ENCODE measurements at regions not wholly inside any gene's neighbourhood (a gene's known extent, or its start where the extent isn't known, plus 50 kb on each side); places are given as distances from the start of the nearest gene placed in this dataset.

DNA sequence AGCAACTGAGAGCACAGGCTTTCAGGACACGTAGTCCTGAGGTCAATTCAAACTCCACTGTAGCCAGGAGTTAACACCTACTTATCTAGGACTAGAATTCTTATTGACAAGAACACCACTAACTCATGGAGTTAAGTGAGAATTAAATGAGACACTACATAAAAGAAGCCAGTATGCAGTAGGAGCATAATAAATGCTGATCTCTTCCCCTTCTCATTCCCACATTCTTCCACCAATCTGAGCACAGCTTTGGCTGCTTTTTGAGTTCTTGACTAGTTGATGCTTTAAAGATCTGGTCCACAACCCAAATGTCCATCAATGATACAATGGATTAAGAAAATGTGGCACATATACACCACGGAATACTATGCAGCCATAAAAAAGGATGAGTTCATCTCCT, 55.2 kb downstream of the TTC32 start:
- H3K4me3 ChIP-seq (ENCODE audit: low read depth, low read length): no peak overlapping the region
- H3K27ac ChIP-seq (ENCODE audit: low read depth, low read length): no peak overlapping the region
- H3K27me3 ChIP-seq (ENCODE audit: control insufficient read depth, insufficient read depth, low read length): peaks cover 3% of the 10 kb centered on the region
- DNase-seq (ENCODE audit: low read depth, low spot score): no peak
- POLR2A ChIA-PET: no interaction called here
- CTCF ChIA-PET: no interaction called here
- H3K9me3 ChIP-seq (ENCODE audit: control insufficient read depth, insufficient read depth, low read length): no peaks in the 10 kb centered on the region
- TF ChIP-seq, protein P1, sequence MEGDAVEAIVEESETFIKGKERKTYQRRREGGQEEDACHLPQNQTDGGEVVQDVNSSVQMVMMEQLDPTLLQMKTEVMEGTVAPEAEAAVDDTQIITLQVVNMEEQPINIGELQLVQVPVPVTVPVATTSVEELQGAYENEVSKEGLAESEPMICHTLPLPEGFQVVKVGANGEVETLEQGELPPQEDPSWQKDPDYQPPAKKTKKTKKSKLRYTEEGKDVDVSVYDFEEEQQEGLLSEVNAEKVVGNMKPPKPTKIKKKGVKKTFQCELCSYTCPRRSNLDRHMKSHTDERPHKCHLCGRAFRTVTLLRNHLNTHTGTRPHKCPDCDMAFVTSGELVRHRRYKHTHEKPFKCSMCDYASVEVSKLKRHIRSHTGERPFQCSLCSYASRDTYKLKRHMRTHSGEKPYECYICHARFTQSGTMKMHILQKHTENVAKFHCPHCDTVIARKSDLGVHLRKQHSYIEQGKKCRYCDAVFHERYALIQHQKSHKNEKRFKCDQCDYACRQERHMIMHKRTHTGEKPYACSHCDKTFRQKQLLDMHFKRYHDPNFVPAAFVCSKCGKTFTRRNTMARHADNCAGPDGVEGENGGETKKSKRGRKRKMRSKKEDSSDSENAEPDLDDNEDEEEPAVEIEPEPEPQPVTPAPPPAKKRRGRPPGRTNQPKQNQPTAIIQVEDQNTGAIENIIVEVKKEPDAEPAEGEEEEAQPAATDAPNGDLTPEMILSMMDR (IDR thresholded peaks at IDR 0.05; ENCODE audit: low read depth, low read length): no peak

DNA sequence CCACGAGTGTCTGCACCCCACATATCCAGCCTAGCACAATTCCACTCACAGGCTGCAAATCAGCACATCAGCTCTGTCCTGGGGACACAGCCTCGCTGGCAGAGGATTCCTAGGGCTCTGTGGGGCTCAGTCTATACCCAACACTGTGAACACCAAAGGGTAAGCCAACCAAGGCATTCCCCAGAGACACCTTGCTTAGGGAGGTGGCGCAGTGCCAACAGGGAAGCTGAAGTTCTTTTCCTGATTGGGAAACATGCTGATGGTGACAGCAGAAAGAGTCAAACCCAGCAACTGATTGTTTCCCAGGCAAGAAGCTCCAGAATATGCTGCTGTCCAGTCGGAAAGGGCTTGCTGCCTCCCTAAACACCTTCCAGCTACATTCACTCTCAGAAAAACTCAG, 55.8 kb downstream of the TTC32 start:
- Histone ChIP-seq H3K9me3 (ENCODE audit: control insufficient read depth, insufficient read depth, low read length) (no peaks in the 10 kb centered on the region), H3K27me3 (ENCODE audit: control insufficient read depth, insufficient read depth, low read length) (peaks cover 3% of the 10 kb centered on the region), H3K27ac (ENCODE audit: low read depth, low read length) (no peak overlapping the region), H3K4me3 (ENCODE audit: low read depth, low read length) (no peak overlapping the region)
- no peak for DNase-seq (ENCODE audit: low read depth, low spot score)
- POLR2A ChIA-PET: interaction anchor here (0.6 kb wide), 1 partner anchor 71 kb away, joined by 3 read pairs; no protein-coding TSS in a partner anchor
- TF ChIP-seq, protein P1 (IDR thresholded peaks at IDR 0.05; ENCODE audit: low read depth, low read length): no peak
- CTCF ChIA-PET: no interaction called here

DNA sequence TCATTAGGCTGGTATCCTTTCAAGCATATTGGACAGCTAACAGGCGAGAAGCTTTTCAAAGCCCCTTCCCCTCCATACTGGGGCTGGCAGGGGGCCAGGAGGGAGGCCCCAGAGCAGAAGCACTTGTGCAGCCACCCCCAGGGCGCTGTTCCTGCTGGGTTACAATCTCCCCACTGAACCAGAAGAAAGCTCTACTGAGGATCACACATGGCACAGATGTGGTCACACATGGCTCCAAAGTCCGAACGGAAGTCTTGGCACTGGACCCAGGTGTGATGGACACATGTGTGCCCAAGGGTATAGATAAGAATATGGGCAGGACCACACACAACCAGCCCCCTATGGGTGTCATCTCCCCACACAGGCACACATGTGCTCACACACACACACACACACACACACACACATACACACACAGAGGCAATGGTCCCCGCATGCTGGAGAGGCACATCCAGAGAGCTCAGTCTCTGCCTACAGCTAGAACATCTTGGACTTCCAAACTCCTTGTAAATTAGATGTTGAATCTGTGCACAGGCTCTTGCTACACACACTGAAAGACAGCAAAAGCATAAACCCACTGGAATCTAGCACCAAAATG, 56.4 kb downstream of the TTC32 start:
- Histone ChIP-seq H3K9me3 (ENCODE audit: control insufficient read depth, insufficient read depth, low read length) (no peaks in the 10 kb centered on the region), H3K27ac (ENCODE audit: low read depth, low read length) (no peak overlapping the region), H3K27me3 (ENCODE audit: control insufficient read depth, insufficient read depth, low read length) (peaks cover 4% of the 10 kb centered on the region), H3K4me3 (ENCODE audit: low read depth, low read length) (no peak overlapping the region)
- ChIA-PET CTCF (no interaction called here), POLR2A (interaction anchor here (0.5 to 0.6 kb wide), 2 partner anchors 71 to 797 kb away, joined by 3 read pairs; no protein-coding TSS in a partner anchor)
- no peak for DNase-seq (ENCODE audit: low read depth, low spot score)
- TF ChIP-seq, protein P1 (IDR thresholded peaks at IDR 0.05; ENCODE audit: low read depth, low read length): no peak

DNA sequence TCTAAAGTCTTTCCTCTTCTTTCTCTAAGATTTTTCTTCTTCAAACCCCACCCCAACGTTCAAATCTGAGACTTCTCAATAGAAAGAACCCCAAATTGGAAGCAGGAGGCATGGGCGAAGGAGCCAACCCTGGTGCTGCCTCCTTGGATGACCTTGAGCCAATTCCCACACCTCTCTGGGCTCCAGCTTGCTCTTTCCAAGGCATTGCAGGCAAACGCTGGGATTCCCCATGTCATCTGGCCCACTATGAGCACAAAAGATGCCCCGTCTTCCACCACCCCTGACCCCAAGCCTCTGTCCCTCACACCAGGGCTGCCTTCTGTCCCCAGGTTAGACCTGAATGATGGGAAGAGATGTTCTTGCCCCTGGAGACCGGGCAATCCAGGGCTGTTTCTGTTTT, 57.0 kb downstream of the TTC32 start:
- POLR2A ChIA-PET: no interaction called here
- CTCF ChIA-PET: no interaction called here
- H3K9me3 ChIP-seq (ENCODE audit: control insufficient read depth, insufficient read depth, low read length): no peaks in the 10 kb centered on the region
- peaks cover 4% of the 10 kb centered on the region for H3K27me3 ChIP-seq (ENCODE audit: control insufficient read depth, insufficient read depth, low read length)
- no peak for DNase-seq (ENCODE audit: low read depth, low spot score)
- no peak overlapping the region for H3K27ac ChIP-seq (ENCODE audit: low read depth, low read length)
- TF ChIP-seq, protein P1 (IDR thresholded peaks at IDR 0.05; ENCODE audit: low read depth, low read length): no peak
- H3K4me3 ChIP-seq (ENCODE audit: low read depth, low read length): no peak overlapping the region

DNA sequence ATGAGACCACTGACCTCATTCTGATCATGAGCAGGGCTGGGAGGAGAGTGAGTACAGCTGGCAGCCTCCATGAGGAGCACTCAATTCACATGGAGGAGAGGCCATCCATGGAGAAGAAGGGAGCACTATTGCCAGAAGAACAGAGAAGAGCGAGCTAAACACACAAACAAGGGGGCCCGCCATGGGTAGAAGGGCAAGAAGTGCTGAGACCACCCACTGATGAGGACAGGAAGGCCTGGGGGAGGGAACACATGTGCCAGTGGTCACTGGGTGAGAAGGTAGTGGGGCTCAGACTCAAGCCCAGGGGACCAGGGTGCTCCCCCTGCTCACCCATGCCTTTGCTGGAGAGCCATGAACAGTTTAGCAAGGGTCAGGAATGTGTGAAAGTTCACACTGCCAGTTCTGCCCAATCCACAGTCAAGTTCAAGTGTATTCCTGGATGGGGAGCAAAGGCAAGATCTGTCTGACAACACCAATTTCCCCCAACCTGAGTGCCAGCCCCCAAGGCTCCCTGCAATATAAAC, 57.7 kb downstream of the TTC32 start:
- POLR2A ChIA-PET: no interaction called here
- Histone ChIP-seq H3K9me3 (ENCODE audit: control insufficient read depth, insufficient read depth, low read length) (no peaks in the 10 kb centered on the region), H3K27me3 (ENCODE audit: control insufficient read depth, insufficient read depth, low read length) (peaks cover 7% of the 10 kb centered on the region), H3K4me3 (ENCODE audit: low read depth, low read length) (no peak overlapping the region), H3K27ac (ENCODE audit: low read depth, low read length) (no peak overlapping the region)
- CTCF ChIA-PET: no interaction called here
- no peak for DNase-seq (ENCODE audit: low read depth, low spot score)
- TF ChIP-seq, protein P1 (IDR thresholded peaks at IDR 0.05; ENCODE audit: low read depth, low read length): no peak
